GM18505 (cell line): ENCODE measurements at regions not wholly inside any gene's neighbourhood (a gene's known extent, or its start where the extent isn't known, plus 50 kb on each side); places are given as distances from the start of the nearest gene placed in this dataset.

Experiments
- ATAC-seq: cut with Tn5 transposase; IDR thresholded peaks from one replicate; pipeline ENCODE4 v1.9.1; 2021; ENCODE audit not compliant: unreplicated experiment
- POLR2A ChIP-seq: IDR thresholded peaks from 4 replicates; pipeline ENCODE4 v1.6.1; 2011; ENCODE audit warnings: borderline replicate concordance; ENCODE audit not compliant: insufficient read depth, insufficient read length; ENCODE audit errors: extremely low read depth

DNA sequence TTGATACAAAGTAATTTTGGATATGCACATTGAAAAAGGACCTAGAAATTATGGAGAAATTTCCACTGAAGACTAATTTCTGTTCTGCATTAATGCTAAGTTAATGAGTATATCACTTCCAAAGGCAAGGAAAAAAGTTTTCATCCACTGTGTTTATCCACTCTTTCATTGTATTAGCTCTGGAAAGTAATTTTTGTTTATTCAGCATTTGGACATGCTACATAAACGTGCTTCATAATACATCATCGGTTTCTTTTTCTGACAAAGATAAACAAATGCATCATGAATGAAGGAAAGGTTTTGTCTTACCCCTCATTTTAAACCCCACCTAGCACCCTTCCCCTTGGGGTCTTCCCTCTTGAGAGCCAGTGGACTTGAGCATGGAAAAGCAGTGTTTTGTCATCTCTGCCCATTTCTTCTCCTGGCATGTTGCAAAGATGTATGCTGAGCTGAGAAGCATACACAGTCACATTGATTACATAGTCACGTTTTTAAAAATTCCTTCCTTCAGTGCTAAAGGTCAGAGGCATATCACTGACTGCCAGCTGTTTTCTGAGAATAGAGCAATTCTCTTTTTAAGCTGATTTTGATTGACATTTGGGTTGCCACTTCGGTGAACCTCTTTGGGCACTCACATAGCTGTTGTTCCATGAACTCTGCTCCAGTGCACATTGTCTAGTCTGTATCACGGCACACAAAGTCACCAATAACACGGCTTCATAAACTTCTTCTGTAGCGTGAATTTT lies 65.9 kb upstream of the C7orf33 start:
- no peak for ATAC-seq
- TF ChIP-seq POLR2A, result no peak

DNA sequence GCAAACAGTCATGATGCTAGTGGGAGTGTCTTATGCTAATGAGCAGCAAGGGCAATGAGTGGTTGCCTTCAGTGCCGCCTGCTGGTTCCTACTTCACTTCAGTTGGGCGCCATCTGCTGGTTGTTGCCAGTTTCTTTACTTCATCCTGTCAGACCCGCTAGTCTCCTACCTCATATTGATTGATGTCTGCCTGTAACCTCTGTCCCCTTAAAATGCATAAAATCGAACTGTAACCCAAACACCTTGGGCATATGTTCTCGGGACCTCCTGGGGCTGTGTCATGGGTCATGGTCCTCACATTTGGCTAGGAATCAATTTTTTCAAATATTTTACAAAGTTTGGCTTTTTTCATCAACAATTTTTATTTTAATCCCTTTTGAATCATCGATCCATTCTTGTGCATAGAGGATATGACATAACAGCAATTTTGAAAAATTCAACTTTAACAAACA lies 62.8 kb upstream of the C7orf33 start:
- peak; percentile 93 for ATAC-seq

DNA sequence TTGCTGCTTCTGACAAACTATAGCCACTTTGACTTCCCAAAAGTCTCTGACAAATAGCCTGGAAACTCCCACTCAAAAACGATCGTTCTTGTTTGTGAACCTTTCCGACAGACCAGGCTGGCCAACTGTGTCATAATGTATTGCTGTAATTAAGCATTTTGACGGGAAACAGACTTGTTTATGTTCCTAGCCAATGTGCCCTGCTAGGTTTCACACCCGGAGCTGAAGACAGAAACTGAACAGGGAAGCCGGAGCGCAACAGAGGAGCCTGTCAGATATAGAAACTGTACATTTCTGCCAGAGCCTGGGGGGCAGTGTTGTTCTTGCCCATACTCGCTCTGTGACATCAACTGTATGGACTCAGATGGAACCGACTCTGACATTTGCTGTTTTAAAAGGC lies 55.3 kb upstream of the C7orf33 start:
- peak; percentile 78 for ATAC-seq
- no peak for TF ChIP-seq POLR2A

More for the DNA sequence above, 62.8 kb upstream of the C7orf33 start:
- TF ChIP-seq POLR2A, result no peak

DNA sequence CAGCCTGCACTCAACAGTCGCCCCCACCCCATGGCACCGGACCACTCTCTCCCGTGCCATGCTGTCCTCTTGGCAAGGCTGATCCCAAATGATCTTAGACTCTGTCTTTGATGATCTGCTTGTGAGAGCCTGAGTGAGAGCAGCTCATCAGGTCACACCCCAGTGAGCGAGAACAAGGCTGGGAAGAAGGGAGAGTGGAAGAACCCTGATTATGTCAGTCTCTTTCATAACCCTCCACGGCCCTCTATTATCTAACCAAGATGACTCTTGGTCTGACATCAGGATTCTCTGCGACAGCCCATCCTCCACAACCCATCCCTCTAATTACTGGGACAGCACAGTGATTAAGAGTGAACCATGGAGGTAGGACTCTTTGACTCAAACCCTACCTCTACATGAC lies 53.1 kb upstream of the C7orf33 start:
- no peak for ATAC-seq
- TF ChIP-seq POLR2A, result no peak

DNA sequence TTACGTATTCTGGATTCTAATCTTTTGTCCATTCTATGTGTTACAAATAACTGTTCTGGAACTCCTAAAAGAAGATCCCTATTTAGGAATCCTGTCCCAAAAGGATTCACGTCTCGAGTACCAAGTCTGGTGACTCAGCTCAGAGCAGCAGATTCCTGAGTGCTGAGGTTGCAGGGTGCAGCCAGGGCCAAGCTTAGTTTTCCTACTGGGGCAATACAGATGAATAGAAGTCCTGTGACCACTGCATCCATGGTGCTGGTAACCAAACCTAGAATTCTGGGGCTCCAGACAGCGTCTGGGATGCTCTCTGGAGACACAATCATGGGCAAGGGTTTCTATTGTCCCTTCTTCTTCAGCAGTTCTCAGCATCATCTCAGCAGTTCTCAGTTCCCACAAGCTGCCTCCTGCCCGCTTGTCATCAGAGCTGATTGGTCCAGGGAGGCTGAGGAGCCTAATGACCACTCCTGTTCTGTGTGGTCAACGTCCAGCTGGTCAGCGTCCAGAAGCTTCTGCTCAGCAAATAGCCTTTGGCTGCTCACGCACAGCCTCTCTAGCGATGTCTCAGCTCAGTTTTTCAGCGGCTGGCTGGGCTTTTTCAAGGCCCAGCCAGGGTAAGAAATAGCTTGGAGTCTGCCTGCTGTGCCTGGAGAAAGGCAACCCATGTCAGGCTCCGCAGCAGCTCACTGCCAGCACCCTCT lies 50.4 kb upstream of the C7orf33 start:
- no peak for ATAC-seq

More for the DNA sequence above, 50.4 kb upstream of the C7orf33 start:
- TF ChIP-seq POLR2A, result no peak
